Colonic mucosa (tissue), 4 donors: ENCODE measurements at regions not wholly inside any gene's neighbourhood (a gene's known extent, or its start where the extent isn't known, plus 50 kb on each side); places are given as distances from the start of the nearest gene placed in this dataset.

ENCODE experiments used
- DNase-seq: peaks from one replicate; pipeline ENCODE4 v3.0.0-alpha.2; 2020
- H3K27ac ChIP-seq: fragments of 200-600 bp; one replicate; pipeline ENCODE4 v1.8.0; 2021
- H3K27me3 ChIP-seq: fragments of 200-600 bp; one replicate; pipeline ENCODE4 v1.8.0; 2021
- H3K36me3 ChIP-seq: fragments of 200-600 bp; one replicate; pipeline ENCODE4 v1.8.0; 2021
- H3K4me1 ChIP-seq: fragments of 200-600 bp; one replicate; pipeline ENCODE4 v1.8.0; 2021; ENCODE audit warnings: mild to moderate bottlenecking
- H3K4me3 ChIP-seq: fragments of 200-600 bp; one replicate; pipeline ENCODE4 v1.8.0; 2021
- H3K9ac ChIP-seq, 2 donors: one replicate each; pipeline ENCODE4 v1.7.0; 2013; ENCODE audit warnings: control low read depth in 2 of 2, low read depth in 2 of 2, low read length in 2 of 2
- H3K9me3 ChIP-seq: fragments of 200-600 bp; one replicate; pipeline ENCODE4 v1.8.0; 2021
- CTCF ChIP-seq: fragments of 200-600 bp; IDR thresholded peaks from one replicate; pipeline ENCODE4 v1.8.0; 2022; ENCODE audit warnings: antibody characterized with exemption, mild to moderate bottlenecking
- intact Hi-C: fragments of 100-400 bp; cut with DNase I; formaldehyde crosslinking; loops from one replicate; pipeline ENCODE4 v1.14.1; 2022
- donor health status: healthy.
- donor health status: DM: no; HTN: no; CAD: no.
- donor health status: DM: no; HTN: no; CAD: no.

GRCh38 chr2:16005389-16005788, 65.0 kb downstream of the MYCN start:
- no peak overlapping the region for H3K9ac ChIP-seq
- TF ChIP-seq CTCF = no peak
- no peaks in the 10 kb centered on the region for H3K4me1 ChIP-seq
- no peaks in the 10 kb centered on the region for H3K36me3 ChIP-seq
- no peak for DNase-seq
- no peaks in the 10 kb centered on the region for H3K27me3 ChIP-seq
- H3K4me3 ChIP-seq = no peak overlapping the region
- H3K9me3 ChIP-seq = no peaks in the 10 kb centered on the region
- intact Hi-C loops = no loop called here
- no peak overlapping the region for H3K27ac ChIP-seq

GRCh38 chr2:16003809-16004208, 63.5 kb downstream of the MYCN start:
- no peak for TF ChIP-seq CTCF
- intact Hi-C loops = no loop called here
- Histone ChIP-seq H3K4me3 (no peak overlapping the region), H3K4me1 (no peaks in the 10 kb centered on the region), H3K9me3 (no peaks in the 10 kb centered on the region), H3K27me3 (no peaks in the 10 kb centered on the region), H3K36me3 (no peaks in the 10 kb centered on the region), H3K9ac (no peak overlapping the region), H3K27ac (no peak overlapping the region)
- DNase-seq = no peak

- H3K9ac ChIP-seq = no peak overlapping the region
- H3K27me3 ChIP-seq = no peaks in the 10 kb centered on the region
- intact Hi-C loops = no loop called here
- TF ChIP-seq CTCF = no peak
- no peak for DNase-seq
- H3K9me3 ChIP-seq = no peaks in the 10 kb centered on the region
- no peaks in the 10 kb centered on the region for H3K36me3 ChIP-seq
- H3K4me3 ChIP-seq = no peak overlapping the region
- no peaks in the 10 kb centered on the region for H3K4me1 ChIP-seq
- H3K27ac ChIP-seq = no peak overlapping the region
These were observed 62.8 kb downstream of the MYCN start for GRCh38 chr2:16003152-16003551.

GRCh38 chr2:16002575-16002974, 62.2 kb downstream of the MYCN start:
- intact Hi-C loops = no loop called here
- Histone ChIP-seq H3K4me3 (no peak overlapping the region), H3K27ac (no peak overlapping the region), H3K27me3 (no peaks in the 10 kb centered on the region), H3K9me3 (no peaks in the 10 kb centered on the region), H3K36me3 (no peaks in the 10 kb centered on the region), H3K9ac (no peak overlapping the region), H3K4me1 (no peaks in the 10 kb centered on the region)
- no peak for TF ChIP-seq CTCF
- DNase-seq = no peak

- no peak for TF ChIP-seq CTCF
- H3K27me3 ChIP-seq = no peaks in the 10 kb centered on the region
- H3K36me3 ChIP-seq = no peaks in the 10 kb centered on the region
- H3K9ac ChIP-seq = no peak overlapping the region
- H3K27ac ChIP-seq = no peak overlapping the region
- no peaks in the 10 kb centered on the region for H3K9me3 ChIP-seq
- intact Hi-C loops = no loop called here
- H3K4me3 ChIP-seq = no peak overlapping the region
- H3K4me1 ChIP-seq = no peaks in the 10 kb centered on the region
- no peak for DNase-seq
These were observed 61.8 kb downstream of the MYCN start for GRCh38 chr2:16002144-16002543.

- Histone ChIP-seq H3K36me3 (no peaks in the 10 kb centered on the region), H3K9ac (no peak overlapping the region), H3K27ac (no peak overlapping the region), H3K4me1 (no peaks in the 10 kb centered on the region), H3K9me3 (no peaks in the 10 kb centered on the region), H3K4me3 (no peak overlapping the region), H3K27me3 (no peaks in the 10 kb centered on the region)
- no peak for TF ChIP-seq CTCF
- intact Hi-C loops = no loop called here
- no peak for DNase-seq
These were observed 60.3 kb downstream of the MYCN start for GRCh38 chr2:16000642-16001041.
